ENCODE measurements at regions not wholly inside any gene's neighbourhood (a gene's known extent, or its start where the extent isn't known, plus 50 kb on each side); places are given as distances from the start of the nearest gene placed in this dataset.

DNA sequence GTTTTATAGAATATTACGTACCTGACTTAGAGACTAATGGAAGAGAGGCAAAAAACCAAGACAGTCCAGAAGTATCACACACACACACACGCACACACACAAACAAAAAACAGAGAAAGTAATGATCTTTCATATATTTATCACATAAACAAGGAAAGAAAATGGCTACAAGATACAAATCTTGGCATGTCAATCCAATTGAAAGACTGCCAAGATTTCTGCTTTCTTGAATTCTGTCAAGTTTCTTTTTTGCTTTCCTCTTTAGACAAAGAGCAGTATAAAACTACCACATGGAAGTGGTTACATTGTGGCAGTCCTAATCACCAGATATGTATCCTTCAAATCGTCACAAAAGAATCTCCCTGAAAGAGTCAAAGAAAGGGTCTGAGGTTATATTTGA is 2097.4 kb upstream of the AGA start (continued):
- TF ChIP-seq, protein P1, sequence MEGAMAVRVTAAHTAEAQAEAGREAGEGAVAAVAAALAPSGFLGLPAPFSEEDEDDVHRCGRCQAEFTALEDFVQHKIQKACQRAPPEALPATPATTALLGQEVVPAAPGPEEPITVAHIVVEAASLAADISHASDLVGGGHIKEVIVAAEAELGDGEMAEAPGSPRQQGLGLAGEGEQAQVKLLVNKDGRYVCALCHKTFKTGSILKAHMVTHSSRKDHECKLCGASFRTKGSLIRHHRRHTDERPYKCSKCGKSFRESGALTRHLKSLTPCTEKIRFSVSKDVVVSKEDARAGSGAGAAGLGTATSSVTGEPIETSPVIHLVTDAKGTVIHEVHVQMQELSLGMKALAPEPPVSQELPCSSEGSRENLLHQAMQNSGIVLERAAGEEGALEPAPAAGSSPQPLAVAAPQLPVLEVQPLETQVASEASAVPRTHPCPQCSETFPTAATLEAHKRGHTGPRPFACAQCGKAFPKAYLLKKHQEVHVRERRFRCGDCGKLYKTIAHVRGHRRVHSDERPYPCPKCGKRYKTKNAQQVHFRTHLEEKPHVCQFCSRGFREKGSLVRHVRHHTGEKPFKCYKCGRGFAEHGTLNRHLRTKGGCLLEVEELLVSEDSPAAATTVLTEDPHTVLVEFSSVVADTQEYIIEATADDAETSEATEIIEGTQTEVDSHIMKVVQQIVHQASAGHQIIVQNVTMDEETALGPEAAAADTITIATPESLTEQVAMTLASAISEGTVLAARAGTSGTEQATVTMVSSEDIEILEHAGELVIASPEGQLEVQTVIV (IDR thresholded peaks at IDR 0.05; ENCODE audit: borderline replicate concordance, partially characterized antibody), result no peak
- TF ChIP-seq NFYB (IDR thresholded peaks at IDR 0.05; ENCODE audit: insufficient read depth, low read depth, low read length) (no peak), RAD21 (IDR thresholded peaks at IDR 0.05; ENCODE audit: insufficient read depth, low read depth, low read length) (no peak), POLR2AphosphoS5 (IDR thresholded peaks at IDR 0.05; ENCODE audit: low read length) (no peak), DPF2 (IDR thresholded peaks at IDR 0.05) (no peak)
- TF ChIP-seq, protein P2, sequence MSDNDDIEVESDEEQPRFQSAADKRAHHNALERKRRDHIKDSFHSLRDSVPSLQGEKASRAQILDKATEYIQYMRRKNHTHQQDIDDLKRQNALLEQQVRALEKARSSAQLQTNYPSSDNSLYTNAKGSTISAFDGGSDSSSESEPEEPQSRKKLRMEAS (IDR thresholded peaks at IDR 0.05; ENCODE audit: low read depth, low read length), result no peak

DNA sequence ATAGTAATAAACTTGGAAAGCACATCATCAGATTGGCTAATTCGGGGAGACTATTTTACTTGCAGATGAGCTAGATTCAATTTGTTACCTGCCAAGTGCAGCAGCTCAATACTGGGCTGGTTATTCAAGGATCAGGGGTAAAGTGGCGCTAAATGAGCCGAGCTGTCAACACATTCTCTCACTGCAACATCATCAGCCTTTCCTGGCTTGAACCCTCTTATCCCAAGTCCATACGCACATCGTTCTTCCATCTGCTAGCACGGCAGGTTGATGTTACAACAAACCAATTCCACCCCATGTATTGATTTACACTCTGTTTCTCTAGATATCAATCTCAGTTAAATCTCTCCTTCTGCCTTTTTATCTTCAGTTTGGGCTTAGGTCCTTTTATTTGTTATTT is 2101.5 kb upstream of the AGA start:
- in situ Hi-C loops (cut with MboI), result no loop called here
- no peak overlapping the region for H3K4me3 ChIP-seq
- H3K9ac ChIP-seq (ENCODE audit: control insufficient read depth, insufficient read depth, low read length), result no peak overlapping the region
- H2AFZ ChIP-seq (ENCODE audit: control insufficient read depth, low read depth, low read length), result no peak overlapping the region
- no peak overlapping the region for H3K4me2 ChIP-seq (ENCODE audit: control insufficient read depth, insufficient read depth)
- SMC1A ChIA-PET (ENCODE audit: uncharacterized antibody, unreplicated experiment), result interaction anchor here (1.0 kb wide), 1 partner anchor 16 kb away, joined by 3 read pairs; no protein-coding TSS in a partner anchor
- no peak for ATAC-seq
- RAD21 ChIA-PET (ENCODE audit: unreplicated experiment), result no interaction called here
- no peaks in the 10 kb centered on the region for H3K27me3 ChIP-seq (replicated peaks in 1 of 2; ENCODE audit: control insufficient read depth in 2 of 2, insufficient read depth in 2 of 2, low read length in 1 of 2)
- no peaks in the 10 kb centered on the region for H4K20me1 ChIP-seq (ENCODE audit: control insufficient read depth, insufficient read depth)
- CTCF ChIA-PET, result no interaction called here
- no peaks in the 10 kb centered on the region for H3K4me1 ChIP-seq (ENCODE audit: control insufficient read depth, insufficient read depth, low read length)
- 36% methylated on average over 6 of the region's 6 CpGs for WGBS (ENCODE audit: insufficient coverage, insufficient replicate concordance, low lambda C conversion rate, missing lambda C conversion rate)
- intact Hi-C loops (cut with micrococcal nuclease; ENCODE audit: unreplicated experiment), result no loop called here
- no peaks in the 10 kb centered on the region for H3K36me3 ChIP-seq (ENCODE audit: control insufficient read depth in 2 of 2, insufficient read depth in 2 of 2, low read length in 1 of 2)
- no peaks in the 10 kb centered on the region for H3K9me3 ChIP-seq (replicated peaks; ENCODE audit: control insufficient read depth, insufficient read depth, low read length)
- no peak for FAIRE-seq
- H3K79me2 ChIP-seq (ENCODE audit: control insufficient read depth, insufficient read depth, low read length), result no peaks in the 10 kb centered on the region
- POLR2A ChIA-PET, result no interaction called here
- H3K27ac ChIP-seq (ENCODE audit: control insufficient read depth, insufficient read depth), result no peak overlapping the region
- BruUV-seq (replicated peaks), result no TSS peak
- DNase-seq (ENCODE audit: low read depth, low spot score), result no peak
- TF ChIP-seq, protein P3, sequence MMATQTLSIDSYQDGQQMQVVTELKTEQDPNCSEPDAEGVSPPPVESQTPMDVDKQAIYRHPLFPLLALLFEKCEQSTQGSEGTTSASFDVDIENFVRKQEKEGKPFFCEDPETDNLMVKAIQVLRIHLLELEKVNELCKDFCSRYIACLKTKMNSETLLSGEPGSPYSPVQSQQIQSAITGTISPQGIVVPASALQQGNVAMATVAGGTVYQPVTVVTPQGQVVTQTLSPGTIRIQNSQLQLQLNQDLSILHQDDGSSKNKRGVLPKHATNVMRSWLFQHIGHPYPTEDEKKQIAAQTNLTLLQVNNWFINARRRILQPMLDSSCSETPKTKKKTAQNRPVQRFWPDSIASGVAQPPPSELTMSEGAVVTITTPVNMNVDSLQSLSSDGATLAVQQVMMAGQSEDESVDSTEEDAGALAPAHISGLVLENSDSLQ (IDR thresholded peaks at IDR 0.05), result no peak
- TF ChIP-seq MYB (IDR thresholded peaks at IDR 0.05; ENCODE audit: borderline replicate concordance, low read depth, low read length) (no peak), MTA3 (IDR thresholded peaks at IDR 0.05; ENCODE audit: borderline replicate concordance, low read length) (no peak), STAT1 (conservative IDR thresholded peaks at IDR 0.05) (no peak), HCFC1 (IDR thresholded peaks at IDR 0.05; ENCODE audit: low read length) (no peak), TCF3 (IDR thresholded peaks at IDR 0.05; ENCODE audit: borderline replicate concordance, insufficient read depth, low read depth, low read length) (no peak), SMC3 (IDR thresholded peaks at IDR 0.05; ENCODE audit: borderline replicate concordance, low read length) (no peak), GATAD2B (conservative IDR thresholded peaks at IDR 0.05; ENCODE audit: low read depth) (no peak)
- TF ChIP-seq, protein P1 (IDR thresholded peaks at IDR 0.05; ENCODE audit: borderline replicate concordance, partially characterized antibody), result no peak

Data from GM12878 (cell line).